Osteoblast (primary cell): ENCODE measurements at regions not wholly inside any gene's neighbourhood (a gene's known extent, or its start where the extent isn't known, plus 50 kb on each side); places are given as distances from the start of the nearest gene placed in this dataset.
A peak's percentile ranks its signal among the peaks of the same experiment; 100 is the strongest.

ENCODE experiments used
- DNase-seq: peaks from one replicate; pipeline ENCODE4 v3.0.0; 2011; ENCODE audit warnings: low spot score, mixed read lengths; ENCODE audit not compliant: insufficient read length; ENCODE audit errors: missing footprints
- H2AFZ ChIP-seq: 2 replicates; pipeline ENCODE4 v1.6.0; 2011; ENCODE audit warnings: mild to moderate bottlenecking, low read length
- H3K27ac ChIP-seq: 2 replicates; pipeline ENCODE4 v1.5.1; 2011; ENCODE audit warnings: mild to moderate bottlenecking, low read depth, low read length, moderate library complexity
- H3K27me3 ChIP-seq: 2 replicates; pipeline ENCODE4 v1.6.0; 2012; ENCODE audit warnings: mild to moderate bottlenecking, control low read depth, inconsistent platforms, low read length, moderate library complexity; ENCODE audit not compliant: insufficient read depth
- H3K36me3 ChIP-seq: 2 replicates; pipeline ENCODE4 v1.5.1; 2011; ENCODE audit warnings: mild to moderate bottlenecking, low read length, control low read depth, moderate library complexity; ENCODE audit not compliant: insufficient read depth
- H3K4me1 ChIP-seq: 2 replicates; pipeline ENCODE4 v1.5.1; 2011; ENCODE audit warnings: mild to moderate bottlenecking, low read length, control low read depth, moderate library complexity; ENCODE audit not compliant: insufficient read depth
- H3K4me2 ChIP-seq: 2 replicates; pipeline ENCODE4 v1.6.0; 2011; ENCODE audit warnings: mild to moderate bottlenecking, low read length; ENCODE audit not compliant: insufficient read depth
- H3K4me3 ChIP-seq: fragments of 200-600 bp; sonication (generic); 3 replicates; pipeline ENCODE4 v1.5.1; 2012; ENCODE audit warnings: mild to moderate bottlenecking, low read length, inconsistent platforms; ENCODE audit not compliant: insufficient read depth
- H3K79me2 ChIP-seq: 2 replicates; pipeline ENCODE4 v1.6.0; 2012; ENCODE audit warnings: mild to moderate bottlenecking, low read length, control low read depth, inconsistent platforms; ENCODE audit not compliant: insufficient read depth
- H3K9me3 ChIP-seq: 2 replicates; pipeline ENCODE4 v1.5.1; 2011; ENCODE audit warnings: low read depth, low read length, control low read depth
- H4K20me1 ChIP-seq: 2 replicates; pipeline ENCODE4 v1.6.0; 2012; ENCODE audit warnings: mild to moderate bottlenecking, low read length, control low read depth; ENCODE audit not compliant: insufficient read depth
- TF ChIP-seq, protein P1 (sequence below): IDR thresholded peaks from 2 replicates; pipeline ENCODE4 v1.5.1; 2011; ENCODE audit warnings: mild to moderate bottlenecking, low read depth, low read length, moderate library complexity; ENCODE audit errors: extremely low read depth

DNA sequence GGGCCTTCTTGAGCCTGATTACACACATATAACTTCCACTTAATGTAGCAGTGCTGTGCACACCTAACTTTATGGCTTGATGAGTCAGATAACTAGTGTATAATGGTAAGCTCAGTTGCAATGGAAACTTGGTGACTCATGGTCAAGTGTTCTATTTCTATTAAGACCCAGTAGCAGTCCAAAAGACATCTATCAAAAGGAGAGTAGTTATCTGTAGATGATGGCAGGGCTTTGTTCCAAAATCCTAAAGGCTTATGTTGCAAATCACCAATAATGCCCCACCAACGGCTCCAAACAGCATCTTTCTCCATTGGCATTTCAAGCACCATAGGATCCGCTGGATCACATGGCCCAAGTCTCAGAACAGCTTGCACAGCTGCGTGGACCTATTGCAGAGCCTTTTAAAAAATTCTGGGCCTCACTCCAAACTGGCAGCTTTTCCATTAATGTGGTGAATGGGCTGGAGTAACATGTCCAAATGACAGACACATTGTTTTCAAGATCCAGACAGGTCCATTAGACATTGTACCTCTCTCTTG, 566.8 kb upstream of the USP24 start:
- H3K27ac ChIP-seq = peak overlapping the region; percentile 31
- no peak overlapping the region for H3K4me2 ChIP-seq
- H3K27me3 ChIP-seq = no peaks in the 10 kb centered on the region
- H4K20me1 ChIP-seq = no peaks in the 10 kb centered on the region
- DNase-seq = peak; percentile 58
- no peaks in the 10 kb centered on the region for H3K36me3 ChIP-seq
- TF ChIP-seq, protein P1, sequence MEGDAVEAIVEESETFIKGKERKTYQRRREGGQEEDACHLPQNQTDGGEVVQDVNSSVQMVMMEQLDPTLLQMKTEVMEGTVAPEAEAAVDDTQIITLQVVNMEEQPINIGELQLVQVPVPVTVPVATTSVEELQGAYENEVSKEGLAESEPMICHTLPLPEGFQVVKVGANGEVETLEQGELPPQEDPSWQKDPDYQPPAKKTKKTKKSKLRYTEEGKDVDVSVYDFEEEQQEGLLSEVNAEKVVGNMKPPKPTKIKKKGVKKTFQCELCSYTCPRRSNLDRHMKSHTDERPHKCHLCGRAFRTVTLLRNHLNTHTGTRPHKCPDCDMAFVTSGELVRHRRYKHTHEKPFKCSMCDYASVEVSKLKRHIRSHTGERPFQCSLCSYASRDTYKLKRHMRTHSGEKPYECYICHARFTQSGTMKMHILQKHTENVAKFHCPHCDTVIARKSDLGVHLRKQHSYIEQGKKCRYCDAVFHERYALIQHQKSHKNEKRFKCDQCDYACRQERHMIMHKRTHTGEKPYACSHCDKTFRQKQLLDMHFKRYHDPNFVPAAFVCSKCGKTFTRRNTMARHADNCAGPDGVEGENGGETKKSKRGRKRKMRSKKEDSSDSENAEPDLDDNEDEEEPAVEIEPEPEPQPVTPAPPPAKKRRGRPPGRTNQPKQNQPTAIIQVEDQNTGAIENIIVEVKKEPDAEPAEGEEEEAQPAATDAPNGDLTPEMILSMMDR = no peak
- peaks cover 4% of the 10 kb centered on the region for H3K4me1 ChIP-seq
- H3K4me3 ChIP-seq = no peak overlapping the region
- no peaks in the 10 kb centered on the region for H3K79me2 ChIP-seq
- no peaks in the 10 kb centered on the region for H3K9me3 ChIP-seq
- no peak overlapping the region for H2AFZ ChIP-seq

DNA sequence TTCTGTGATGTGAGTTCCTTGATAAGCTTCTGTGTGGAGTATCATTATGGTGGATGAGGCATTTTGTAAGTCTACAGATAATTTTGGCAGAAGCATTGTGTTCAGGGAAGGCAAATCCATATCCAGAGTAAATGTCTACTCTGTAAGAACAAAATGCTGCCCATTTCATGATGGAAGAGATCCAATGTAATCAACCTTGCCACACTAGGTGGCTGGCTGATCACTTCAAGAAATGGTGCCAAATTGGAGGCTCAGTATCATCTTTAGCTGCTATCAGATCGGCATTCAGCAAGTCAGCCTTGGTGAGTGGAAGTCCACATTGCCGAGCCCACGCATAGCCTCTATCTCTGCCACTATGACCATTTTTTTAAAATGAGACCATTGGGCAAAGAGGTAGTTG, 565.8 kb upstream of the USP24 start:
- TF ChIP-seq, protein P1 = no peak
- no peaks in the 10 kb centered on the region for H3K79me2 ChIP-seq
- H3K4me2 ChIP-seq = no peak overlapping the region
- no peaks in the 10 kb centered on the region for H3K9me3 ChIP-seq
- no peaks in the 10 kb centered on the region for H3K36me3 ChIP-seq
- no peaks in the 10 kb centered on the region for H4K20me1 ChIP-seq
- no peaks in the 10 kb centered on the region for H3K27me3 ChIP-seq
- DNase-seq = no peak
- no peak overlapping the region for H3K4me3 ChIP-seq
- H3K27ac ChIP-seq = no peak overlapping the region
- H2AFZ ChIP-seq = no peak overlapping the region
- peaks cover 4% of the 10 kb centered on the region for H3K4me1 ChIP-seq

GRCh38 chr1:55777545-55777944, 562.4 kb upstream of the USP24 start:
- Histone ChIP-seq H4K20me1 (no peaks in the 10 kb centered on the region), H3K79me2 (no peaks in the 10 kb centered on the region), H3K4me3 (no peak overlapping the region), H3K27ac (no peak overlapping the region), H2AFZ (no peak overlapping the region), H3K4me2 (no peak overlapping the region), H3K9me3 (no peaks in the 10 kb centered on the region), H3K4me1 (peaks cover 4% of the 10 kb centered on the region), H3K27me3 (no peaks in the 10 kb centered on the region), H3K36me3 (no peaks in the 10 kb centered on the region)
- TF ChIP-seq, protein P1 = no peak
- no peak for DNase-seq

GRCh38 chr1:55775007-55775406, 559.8 kb upstream of the USP24 start:
- DNase-seq = no peak
- Histone ChIP-seq H3K27ac (no peak overlapping the region), H3K4me2 (no peak overlapping the region), H4K20me1 (no peaks in the 10 kb centered on the region), H3K27me3 (no peaks in the 10 kb centered on the region), H2AFZ (peak overlapping the region; percentile 12), H3K4me3 (no peak overlapping the region), H3K9me3 (peaks cover 2% of the 10 kb centered on the region), H3K4me1 (no peaks in the 10 kb centered on the region), H3K36me3 (no peaks in the 10 kb centered on the region), H3K79me2 (no peaks in the 10 kb centered on the region)
- TF ChIP-seq, protein P1 = no peak
